Stomach (tissue), 4 donors: ENCODE measurements at regions not wholly inside any gene's neighbourhood (a gene's known extent, or its start where the extent isn't known, plus 50 kb on each side); places are given as distances from the start of the nearest gene placed in this dataset.

ENCODE experiments used
- CTCF ChIP-seq, 7 experiments: fragments of 450-650 bp in 4 of 7; fragments of 200-600 bp in 3 of 7; sonication (generic) in 3 of 7; IDR thresholded peaks; one replicate each; pipeline ENCODE4 v1.5.1; 2016 to 2019; ENCODE audit warnings: antibody characterized with exemption in 7 of 7, control low read depth in 2 of 7, mild to moderate bottlenecking in 1 of 7
- POLR2A ChIP-seq, 4 donors: fragments of 450-650 bp; IDR thresholded peaks; one replicate each; pipeline ENCODE4 v1.6.1; 2016; ENCODE audit warnings: antibody characterized with exemption in 4 of 4, control low read depth in 2 of 4, mild to moderate bottlenecking in 1 of 4, moderate library complexity in 1 of 4
- POLR2AphosphoS5 ChIP-seq, 3 donors: sonication (generic); formaldehyde crosslinking; IDR thresholded peaks; one replicate each; pipeline ENCODE4 v1.6.1; 2016; ENCODE audit warnings: antibody characterized with exemption in 3 of 3

DNA sequence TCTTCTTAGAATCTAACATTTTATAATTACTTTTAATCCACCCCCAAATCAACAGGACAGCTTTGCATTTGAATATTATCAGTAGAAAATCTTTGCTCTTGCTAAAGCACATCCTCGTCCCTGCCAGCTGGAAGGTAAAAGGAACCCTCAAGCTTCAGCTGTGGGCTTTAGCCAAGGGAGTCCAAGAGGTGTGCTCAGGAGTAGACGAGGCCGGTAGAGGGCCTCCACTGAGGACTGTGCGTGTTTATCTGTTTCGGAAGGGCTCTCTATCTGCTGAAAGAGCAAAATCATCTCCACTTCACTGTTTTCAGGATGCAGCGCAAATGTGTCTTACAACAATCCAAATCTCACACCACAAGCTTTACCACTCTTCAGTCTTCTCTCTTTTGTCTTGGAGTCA is 257.4 kb upstream of the IL12A start:
- TF ChIP-seq POLR2A (IDR thresholded peaks at IDR 0.05) (no peak), POLR2AphosphoS5 (IDR thresholded peaks at IDR 0.05) (no peak), CTCF (IDR thresholded peaks at IDR 0.05) (no peak)
